ENCODE measurements at regions not wholly inside any gene's neighbourhood (a gene's known extent, or its start where the extent isn't known, plus 50 kb on each side); places are given as distances from the start of the nearest gene placed in this dataset.

- TF ChIP-seq, protein P1, sequence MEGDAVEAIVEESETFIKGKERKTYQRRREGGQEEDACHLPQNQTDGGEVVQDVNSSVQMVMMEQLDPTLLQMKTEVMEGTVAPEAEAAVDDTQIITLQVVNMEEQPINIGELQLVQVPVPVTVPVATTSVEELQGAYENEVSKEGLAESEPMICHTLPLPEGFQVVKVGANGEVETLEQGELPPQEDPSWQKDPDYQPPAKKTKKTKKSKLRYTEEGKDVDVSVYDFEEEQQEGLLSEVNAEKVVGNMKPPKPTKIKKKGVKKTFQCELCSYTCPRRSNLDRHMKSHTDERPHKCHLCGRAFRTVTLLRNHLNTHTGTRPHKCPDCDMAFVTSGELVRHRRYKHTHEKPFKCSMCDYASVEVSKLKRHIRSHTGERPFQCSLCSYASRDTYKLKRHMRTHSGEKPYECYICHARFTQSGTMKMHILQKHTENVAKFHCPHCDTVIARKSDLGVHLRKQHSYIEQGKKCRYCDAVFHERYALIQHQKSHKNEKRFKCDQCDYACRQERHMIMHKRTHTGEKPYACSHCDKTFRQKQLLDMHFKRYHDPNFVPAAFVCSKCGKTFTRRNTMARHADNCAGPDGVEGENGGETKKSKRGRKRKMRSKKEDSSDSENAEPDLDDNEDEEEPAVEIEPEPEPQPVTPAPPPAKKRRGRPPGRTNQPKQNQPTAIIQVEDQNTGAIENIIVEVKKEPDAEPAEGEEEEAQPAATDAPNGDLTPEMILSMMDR (IDR thresholded peaks at IDR 0.05; ENCODE audit: low read depth, low read length) = no peak
- TF ChIP-seq POLR2A (IDR thresholded peaks at IDR 0.05; ENCODE audit: extremely low read depth, insufficient read length) (no peak), MAX (IDR thresholded peaks at IDR 0.05; ENCODE audit: low read depth, low read length) (no peak)
These were observed 554.9 kb downstream of the NXPH1 start for GRCh38 chr7:8988267-8988666.

Data from NB4 (cell line).